ENCODE measurements at regions not wholly inside any gene's neighbourhood (a gene's known extent, or its start where the extent isn't known, plus 50 kb on each side); places are given as distances from the start of the nearest gene placed in this dataset.

- TF ChIP-seq ZNF398 (tag by site-specific recombination; IDR thresholded peaks at IDR 0.05) (0 out of 2 replicates have a peak, but pooled peaks have one; percentile 16), ZNF157 (tag by site-specific recombination; IDR thresholded peaks at IDR 0.05) (peak; percentile 22; the same call in 1 of the 2 replicates), HOXC10 (CRISPR knock-in tag; IDR thresholded peaks at IDR 0.05) (no peak), ZNF366 (tag by site-specific recombination; conservative IDR thresholded peaks at IDR 0.05) (peak; percentile 91), ZNF654 (tag by site-specific recombination; IDR thresholded peaks at IDR 0.05; ENCODE audit: low read depth) (no peak), ZNF132 (tag by site-specific recombination; IDR thresholded peaks at IDR 0.05; ENCODE audit: borderline replicate concordance) (no peak), ZNF341 (tag by site-specific recombination; IDR thresholded peaks at IDR 0.05; ENCODE audit: low read depth) (no peak), ZSCAN23 (tag by site-specific recombination; IDR thresholded peaks at IDR 0.05) (no peak)
- CTCF ChIA-PET: interaction anchor here (0.6 to 1.1 kb wide), 3 partner anchors 153 to 607 kb away, joined by 3 to 4 read pairs (median 3); no protein-coding TSS in a partner anchor
- Histone ChIP-seq H3K27ac (ENCODE audit: extremely low read depth, low read depth, low read length) (no peak overlapping the region), H3K9me3 (ENCODE audit: control insufficient read depth, insufficient read depth, low read depth, low read length) (no peaks in the 10 kb centered on the region), H3K4me1 (ENCODE audit: control insufficient read depth, insufficient read depth, low read length) (peaks cover 10% of the 10 kb centered on the region; the same call in 1 of the 2 replicates), H3K36me3 (ENCODE audit: control insufficient read depth in 2 of 2, insufficient read depth in 1 of 2, low read length in 2 of 2) (no peaks in the 10 kb centered on the region), H3K4me3 (ENCODE audit: low read depth, low read length) (no peak overlapping the region)
- POLR2A ChIA-PET: no interaction called here
These were observed 446.8 kb upstream of the JARID2 start for GRCh38 chr6:14798996-14799588.

DNA sequence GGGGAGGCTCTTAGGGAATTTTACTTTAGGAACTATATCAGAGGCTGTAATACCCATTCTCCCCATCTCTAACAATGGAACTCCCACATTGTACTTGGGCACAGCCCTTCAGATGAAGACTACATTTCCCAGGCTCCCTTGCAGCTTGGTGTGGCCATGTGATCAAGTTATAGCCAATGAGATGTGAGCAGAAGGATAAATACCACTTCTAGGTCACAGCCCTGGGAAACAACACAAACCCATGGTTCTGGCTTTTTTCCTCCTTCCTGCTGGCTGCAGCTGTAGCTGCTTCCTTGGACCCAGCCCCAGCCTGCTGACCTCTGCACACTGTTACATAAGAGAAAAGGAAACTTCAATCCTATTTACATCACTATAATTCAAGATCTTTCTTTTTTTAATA is 445.9 kb upstream of the JARID2 start:
- Histone ChIP-seq H3K9me3 (ENCODE audit: control insufficient read depth, insufficient read depth, low read depth, low read length) (no peaks in the 10 kb centered on the region), H3K36me3 (ENCODE audit: control insufficient read depth in 2 of 2, insufficient read depth in 1 of 2, low read length in 2 of 2) (no peaks in the 10 kb centered on the region), H3K27ac (ENCODE audit: extremely low read depth, low read depth, low read length) (no peak overlapping the region), H3K4me1 (ENCODE audit: control insufficient read depth, insufficient read depth, low read length) (peaks cover 15% of the 10 kb centered on the region; the same call in 1 of the 2 replicates), H3K4me3 (ENCODE audit: low read depth, low read length) (no peak overlapping the region)
- ChIA-PET POLR2A (no interaction called here), CTCF (interaction anchor here (0.7 kb wide), 1 partner anchor 608 kb away, joined by 4 read pairs; no protein-coding TSS in a partner anchor)
- TF ChIP-seq WT1 (tag by site-specific recombination; IDR thresholded peaks at IDR 0.05) (no peak), ZNF561 (tag by site-specific recombination; IDR thresholded peaks at IDR 0.05; ENCODE audit: borderline replicate concordance) (0 out of 2 replicates have a peak, but pooled peaks have one; percentile 50), ZNF423 (tag by site-specific recombination; IDR thresholded peaks at IDR 0.05) (no peak), ZEB2 (tag by site-specific recombination; IDR thresholded peaks at IDR 0.05) (no peak), ZBTB20 (tag by site-specific recombination; IDR thresholded peaks at IDR 0.05) (0 out of 2 replicates have a peak, but pooled peaks have one; percentile 29), SCRT2 (tag by site-specific recombination; IDR thresholded peaks at IDR 0.05) (no peak), ZFP41 (tag by site-specific recombination; IDR thresholded peaks at IDR 0.05; ENCODE audit: borderline replicate concordance) (no peak)

GRCh38 chr6:14802514-14803160 is 443.2 kb upstream of the JARID2 start:
- POLR2A ChIA-PET: no interaction called here
- H3K4me3 ChIP-seq (ENCODE audit: low read depth, low read length): no peak overlapping the region
- TF ChIP-seq MYNN (tag by site-specific recombination; IDR thresholded peaks at IDR 0.05; ENCODE audit: borderline replicate concordance) (no peak), ZNF785 (tag by site-specific recombination; IDR thresholded peaks at IDR 0.05) (no peak), ZNF157 (tag by site-specific recombination; IDR thresholded peaks at IDR 0.05) (no peak), ZNF2 (tag by site-specific recombination; IDR thresholded peaks at IDR 0.05) (no peak), ZNF596 (tag by site-specific recombination; IDR thresholded peaks at IDR 0.05) (no peak), ZNF830 (tag by site-specific recombination; IDR thresholded peaks at IDR 0.05; ENCODE audit: low read depth) (no peak), ZSCAN16 (tag by site-specific recombination; IDR thresholded peaks at IDR 0.05) (no peak), FEZF1 (tag by site-specific recombination; IDR thresholded peaks at IDR 0.05) (no peak)
- TF ChIP-seq, protein P1, sequence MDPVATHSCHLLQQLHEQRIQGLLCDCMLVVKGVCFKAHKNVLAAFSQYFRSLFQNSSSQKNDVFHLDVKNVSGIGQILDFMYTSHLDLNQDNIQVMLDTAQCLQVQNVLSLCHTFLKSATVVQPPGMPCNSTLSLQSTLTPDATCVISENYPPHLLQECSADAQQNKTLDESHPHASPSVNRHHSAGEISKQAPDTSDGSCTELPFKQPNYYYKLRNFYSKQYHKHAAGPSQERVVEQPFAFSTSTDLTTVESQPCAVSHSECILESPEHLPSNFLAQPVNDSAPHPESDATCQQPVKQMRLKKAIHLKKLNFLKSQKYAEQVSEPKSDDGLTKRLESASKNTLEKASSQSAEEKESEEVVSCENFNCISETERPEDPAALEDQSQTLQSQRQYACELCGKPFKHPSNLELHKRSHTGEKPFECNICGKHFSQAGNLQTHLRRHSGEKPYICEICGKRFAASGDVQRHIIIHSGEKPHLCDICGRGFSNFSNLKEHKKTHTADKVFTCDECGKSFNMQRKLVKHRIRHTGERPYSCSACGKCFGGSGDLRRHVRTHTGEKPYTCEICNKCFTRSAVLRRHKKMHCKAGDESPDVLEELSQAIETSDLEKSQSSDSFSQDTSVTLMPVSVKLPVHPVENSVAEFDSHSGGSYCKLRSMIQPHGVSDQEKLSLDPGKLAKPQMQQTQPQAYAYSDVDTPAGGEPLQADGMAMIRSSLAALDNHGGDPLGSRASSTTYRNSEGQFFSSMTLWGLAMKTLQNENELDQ (tag by site-specific recombination; IDR thresholded peaks at IDR 0.05; ENCODE audit: low read depth): no peak
- H3K4me1 ChIP-seq (ENCODE audit: control insufficient read depth, insufficient read depth, low read length): peaks cover 14% of the 10 kb centered on the region; the same call in 1 of the 2 replicates
- no peak overlapping the region for H3K27ac ChIP-seq (ENCODE audit: extremely low read depth, low read depth, low read length)
- CTCF ChIA-PET: no interaction called here
- no peaks in the 10 kb centered on the region for H3K36me3 ChIP-seq (ENCODE audit: control insufficient read depth in 2 of 2, insufficient read depth in 1 of 2, low read length in 2 of 2)
- no peaks in the 10 kb centered on the region for H3K9me3 ChIP-seq (ENCODE audit: control insufficient read depth, insufficient read depth, low read depth, low read length)
